ENCODE measurements at regions not wholly inside any gene's neighbourhood (a gene's known extent, or its start where the extent isn't known, plus 50 kb on each side); places are given as distances from the start of the nearest gene placed in this dataset.
"Not testable (repeated sequence)": the region's sequence is repeated elsewhere in the genome, so short reads cannot be mapped to it uniquely, and the experiment has no call there.

DNA sequence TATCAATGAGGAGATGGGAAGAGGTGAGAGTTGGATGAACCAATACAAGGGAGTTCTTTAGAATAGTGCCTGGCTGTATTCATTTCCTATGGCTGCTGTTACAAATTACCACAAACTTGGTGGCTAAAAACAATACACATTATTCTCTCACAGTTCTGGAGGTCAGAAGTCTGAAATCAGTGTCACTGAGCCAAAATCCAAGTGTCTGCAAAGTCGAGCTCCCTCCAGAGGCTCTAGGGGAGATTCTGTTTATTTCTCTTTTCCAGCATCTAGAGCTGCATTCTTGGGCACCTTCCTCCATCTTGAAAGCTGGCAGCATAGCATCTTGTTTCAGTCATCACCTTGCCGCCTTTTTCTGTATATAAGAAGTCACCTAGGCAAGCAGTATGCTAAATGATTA is 55.7 kb upstream of the TERB2 start:
- not testable (repeated sequence) for H3K4me3 ChIP-seq; H3K27ac ChIP-seq; DNase-seq (ENCODE audit: low spot score)

GRCh38 chr15:44903281-44903680 is 53.2 kb upstream of the TERB2 start:
- not testable (repeated sequence) for DNase-seq (ENCODE audit: low spot score); H3K4me3 ChIP-seq; H3K27ac ChIP-seq

DNA sequence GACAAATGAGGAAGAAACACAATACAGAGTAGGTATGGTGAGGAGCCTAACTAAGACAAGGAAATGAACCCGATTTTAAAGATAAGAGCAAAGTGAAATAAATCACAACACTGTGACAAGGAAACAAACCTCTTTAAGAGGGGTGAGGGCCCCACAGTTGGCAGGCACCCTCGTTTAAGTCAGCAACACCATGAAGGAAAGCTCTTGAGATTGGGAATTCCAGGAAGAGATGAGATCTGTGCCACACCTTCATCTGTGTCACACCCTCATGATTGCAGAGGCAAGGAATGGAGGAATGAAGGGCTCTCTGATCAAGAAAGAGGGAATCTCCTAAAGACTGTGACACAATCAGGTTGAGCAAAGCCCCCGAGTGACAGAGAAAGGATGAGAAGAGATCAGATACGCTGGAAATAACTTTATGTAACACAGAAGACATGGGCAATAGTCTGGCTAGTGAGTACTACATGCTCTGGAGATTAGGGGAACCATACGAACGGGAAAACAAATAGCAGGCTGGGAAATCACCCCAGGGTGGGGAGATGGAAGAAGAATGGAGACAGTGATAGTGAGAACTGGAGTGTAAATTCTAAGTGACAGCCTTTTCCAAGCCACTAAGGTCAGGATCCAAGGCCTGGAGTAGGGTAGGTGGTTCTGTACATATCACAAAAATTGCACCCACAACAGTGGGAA is 51.7 kb upstream of the TERB2 start:
- not testable (repeated sequence) for H3K27ac ChIP-seq; H3K4me3 ChIP-seq; DNase-seq (ENCODE audit: low spot score)

Measured in coronary artery (tissue), 2 donors.